ENCODE measurements at regions not wholly inside any gene's neighbourhood (a gene's known extent, or its start where the extent isn't known, plus 50 kb on each side); places are given as distances from the start of the nearest gene placed in this dataset.
"Not testable (repeated sequence)": the region's sequence is repeated elsewhere in the genome, so short reads cannot be mapped to it uniquely, and the experiment has no call there.

- ATAC-seq (no peak), DNase-seq (peak; percentile 55)
Observed at GRCh38 chr6:27806981-27807440, 105.2 kb downstream of the OR2B2 start.

- DNase-seq, result no peak
Observed at GRCh38 chr6:27805347-27805746, 106.8 kb downstream of the OR2B2 start.

GRCh38 chr6:27804851-27805250, 107.3 kb downstream of the OR2B2 start:
- ATAC-seq, result no peak
- DNase-seq, result no peak

More at GRCh38 chr6:27805347-27805746, 106.8 kb downstream of the OR2B2 start:
- ATAC-seq, result no peak

GRCh38 chr6:27800731-27801373, 111.3 kb downstream of the OR2B2 start:
- no peak for DNase-seq
- ATAC-seq, result no peak

DNA sequence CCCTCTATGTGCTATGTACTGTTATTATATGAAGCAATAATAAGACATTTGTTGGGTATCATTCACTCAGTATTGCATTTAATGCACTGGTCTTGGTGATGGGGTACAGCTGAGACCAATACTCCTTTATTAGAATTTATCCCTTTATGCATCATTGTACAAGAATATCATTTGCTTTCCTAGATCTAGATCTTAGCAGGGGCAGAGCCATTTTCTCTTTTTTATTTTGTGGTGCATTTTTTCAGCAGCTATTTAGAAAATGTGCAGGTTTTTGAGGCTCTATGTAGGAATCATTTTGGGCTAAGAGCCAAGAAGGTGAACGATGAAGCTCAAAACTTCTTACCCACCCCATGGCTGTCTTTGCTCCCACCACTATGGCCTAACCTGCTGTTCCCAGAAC, 114.2 kb downstream of the OR2B2 start:
- ATAC-seq (no peak), DNase-seq (no peak)

DNA sequence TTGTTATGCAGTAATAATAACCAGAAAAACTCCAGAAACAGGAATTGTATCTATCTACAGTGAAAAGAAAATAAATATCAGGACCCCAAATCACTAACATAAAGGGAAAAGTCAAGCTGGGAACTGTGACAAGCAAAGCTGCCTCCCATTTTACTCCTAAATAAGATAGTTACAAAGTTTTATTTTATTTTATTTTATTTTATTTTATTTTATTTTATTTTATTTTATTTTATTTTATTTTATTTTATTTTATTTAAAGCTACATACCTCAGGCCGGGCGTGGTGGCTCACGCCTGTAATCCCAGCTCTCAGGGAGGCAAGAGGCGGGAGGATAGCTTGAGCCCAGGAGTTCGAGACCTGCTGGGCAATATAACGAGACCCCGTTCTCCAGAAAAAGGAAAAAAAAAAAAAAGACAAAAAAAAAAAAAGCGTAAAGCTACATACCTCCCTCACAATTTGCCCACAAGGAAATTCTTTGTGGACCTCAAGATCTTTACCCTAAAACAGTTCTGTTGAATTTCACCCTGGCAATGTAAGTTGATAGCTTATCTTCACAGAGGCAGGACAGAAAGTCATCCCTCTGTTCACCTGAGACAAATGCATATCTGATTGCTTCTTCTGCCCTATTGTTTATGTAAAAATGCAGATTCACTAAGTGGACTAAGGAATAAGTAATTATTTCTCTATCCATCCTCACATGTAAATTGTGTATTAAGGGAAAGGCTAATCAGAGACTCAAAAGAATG, 115.3 kb downstream of the OR2B2 start:
- not testable (repeated sequence) for DNase-seq, ATAC-seq

GRCh38 chr6:27795697-27796494, 116.3 kb downstream of the OR2B2 start:
- DNase-seq (peak; percentile 50), ATAC-seq (peak; percentile 44)

GRCh38 chr6:27791182-27791943, 120.8 kb downstream of the OR2B2 start:
- ATAC-seq, result peak; percentile 55
- peak; percentile 65 for DNase-seq

DNA sequence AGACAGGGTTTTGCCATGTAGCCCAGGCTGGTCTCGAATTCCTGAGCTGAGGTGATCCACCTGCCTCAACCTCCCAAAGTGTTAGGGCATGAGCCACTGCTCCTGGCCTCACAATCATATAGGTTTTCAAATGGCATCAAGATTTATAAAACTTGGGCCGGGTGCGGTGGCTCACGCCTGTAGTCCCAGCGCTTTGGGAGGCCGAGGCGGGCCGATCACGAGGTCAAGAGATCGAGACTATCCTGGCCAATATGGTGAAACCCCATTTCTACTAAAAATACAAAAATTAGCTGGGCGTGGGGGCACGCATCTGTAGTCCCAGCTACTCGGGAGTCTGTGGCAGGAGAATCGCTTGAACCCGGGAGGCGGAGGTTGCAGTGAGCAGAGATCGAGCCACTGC, 123.8 kb downstream of the OR2B2 start:
- not testable (repeated sequence) for DNase-seq, ATAC-seq

GRCh38 chr6:27786048-27786447, 126.1 kb downstream of the OR2B2 start:
- no peak for DNase-seq
- no peak for ATAC-seq

DNA sequence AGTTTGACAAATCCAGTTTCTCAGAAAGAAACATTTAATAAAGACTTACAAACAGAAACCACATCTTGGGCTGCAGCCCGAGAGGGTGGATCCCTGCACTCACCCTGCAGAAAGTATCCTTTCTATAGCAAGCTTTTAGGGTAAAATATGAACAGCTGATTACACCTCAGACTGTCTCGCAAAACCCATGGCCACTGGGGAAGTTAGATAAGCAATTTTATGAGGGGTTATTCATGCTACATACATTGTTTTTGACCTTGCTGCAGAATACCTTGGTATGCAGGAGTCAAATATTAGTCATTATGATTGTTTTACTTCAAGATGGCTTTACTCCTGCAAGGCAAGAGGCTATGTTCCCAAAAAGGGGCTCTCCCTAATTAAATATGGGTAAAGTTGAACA, 126.9 kb downstream of the OR2B2 start:
- no peak for ATAC-seq
- DNase-seq, result no peak

GRCh38 chr6:27782748-27783147, 129.4 kb downstream of the OR2B2 start:
- no peak for DNase-seq

DNA sequence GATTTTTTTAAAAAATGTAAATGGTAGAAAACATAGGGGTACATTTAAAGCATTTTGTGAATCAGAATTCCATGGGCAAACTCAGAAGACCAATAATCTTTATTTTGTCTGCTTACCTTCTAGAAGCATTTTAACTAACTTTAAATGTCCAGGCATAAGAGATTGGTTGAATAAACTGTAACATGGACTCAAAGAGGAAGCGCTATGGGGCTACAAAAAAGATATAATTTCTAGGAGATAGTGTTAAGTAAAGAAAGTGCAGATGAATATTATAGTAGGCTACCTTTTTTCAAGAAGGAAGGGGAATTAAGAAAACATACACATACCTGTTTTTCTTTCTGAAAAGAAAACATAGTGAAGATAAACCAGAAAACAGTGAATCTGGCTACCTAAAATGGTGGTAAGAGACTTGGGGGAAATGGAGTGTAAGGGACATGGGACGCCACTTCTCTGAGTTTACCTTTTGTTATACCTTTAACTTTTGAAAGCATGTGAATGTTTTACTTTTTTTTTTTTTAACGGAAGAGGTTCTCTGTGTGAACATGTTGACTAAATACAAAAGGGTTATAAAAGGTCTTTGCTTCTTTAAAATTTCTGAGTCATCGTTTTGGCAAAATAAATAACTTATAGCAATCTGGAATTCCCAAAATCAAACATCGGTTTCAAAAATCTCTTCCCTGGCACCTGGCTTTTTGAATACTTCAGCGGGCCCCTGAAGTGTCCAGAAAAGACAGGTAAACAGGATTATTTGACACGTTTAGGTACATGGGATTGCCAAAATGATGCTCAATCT, 133.4 kb downstream of the OR2B2 start:
- ATAC-seq (no peak), DNase-seq (no peak)

More at GRCh38 chr6:27782748-27783147, 129.4 kb downstream of the OR2B2 start:
- ATAC-seq, result no peak

DNA sequence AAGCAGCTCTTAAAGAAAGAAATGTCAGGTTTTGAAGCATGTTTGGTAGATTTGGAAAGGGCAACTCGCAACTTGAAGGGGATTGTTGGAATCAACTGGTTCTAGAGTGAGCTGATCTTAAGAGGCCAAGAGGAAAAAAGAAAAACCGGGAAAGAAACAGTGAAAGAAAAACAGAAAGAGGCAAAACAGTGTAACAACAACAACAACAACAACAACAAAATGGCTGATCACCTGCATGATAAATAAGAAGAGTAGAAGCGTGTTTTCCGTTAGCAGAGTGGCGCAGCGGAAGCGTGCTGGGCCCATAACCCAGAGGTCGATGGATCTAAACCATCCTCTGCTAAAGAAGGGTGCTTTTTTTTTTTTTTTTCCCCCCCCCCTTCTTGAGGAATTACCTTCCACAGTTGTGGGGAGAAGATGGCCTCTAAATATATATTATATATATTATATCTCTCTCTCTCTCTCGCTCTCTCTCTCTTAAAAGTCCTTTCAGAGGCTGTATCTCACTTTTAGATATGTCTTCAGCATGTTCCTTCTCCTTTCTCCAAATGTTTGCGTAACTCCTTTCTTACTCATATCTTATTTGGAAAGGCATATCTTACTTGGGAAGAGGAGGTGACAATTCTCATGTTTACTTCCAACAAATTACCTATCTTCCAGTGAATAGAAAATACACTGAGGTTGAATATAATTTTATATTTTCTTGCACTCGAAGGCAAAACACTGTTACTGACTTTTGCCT, 134.4 kb downstream of the OR2B2 start:
- DNase-seq, result no peak

GRCh38 chr6:27777126-27777525, 135.1 kb downstream of the OR2B2 start:
- DNase-seq, result no peak
- ATAC-seq, result no peak

More for the DNA sequence above, 134.4 kb downstream of the OR2B2 start:
- ATAC-seq, result no peak

DNA sequence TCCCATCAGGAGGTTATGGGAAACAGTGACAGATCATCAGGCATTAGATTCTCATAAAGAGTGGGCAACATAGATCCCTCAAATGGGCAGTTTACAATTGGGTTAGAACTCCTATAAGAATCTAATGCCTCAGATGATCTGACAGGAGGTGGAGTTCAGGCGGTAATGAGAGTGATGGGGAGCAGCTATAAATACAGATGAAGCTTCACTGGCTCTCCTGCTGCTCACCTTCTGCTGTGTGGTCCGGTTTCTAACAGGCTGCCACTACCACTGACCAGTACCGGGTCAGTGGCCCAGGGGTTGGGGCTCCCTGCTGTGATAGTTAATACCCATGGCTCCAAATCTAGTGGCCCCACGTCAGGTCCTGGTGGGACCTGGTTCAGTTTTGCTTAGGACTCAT, 135.7 kb downstream of the OR2B2 start:
- ATAC-seq, result no peak
- DNase-seq, result no peak

- ATAC-seq, result no peak
- DNase-seq, result no peak
Observed at GRCh38 chr6:27775796-27776184, 136.4 kb downstream of the OR2B2 start.

GRCh38 chr6:27775138-27775795, 136.9 kb downstream of the OR2B2 start:
- DNase-seq, ATAC-seq: not testable (repeated sequence)

DNA sequence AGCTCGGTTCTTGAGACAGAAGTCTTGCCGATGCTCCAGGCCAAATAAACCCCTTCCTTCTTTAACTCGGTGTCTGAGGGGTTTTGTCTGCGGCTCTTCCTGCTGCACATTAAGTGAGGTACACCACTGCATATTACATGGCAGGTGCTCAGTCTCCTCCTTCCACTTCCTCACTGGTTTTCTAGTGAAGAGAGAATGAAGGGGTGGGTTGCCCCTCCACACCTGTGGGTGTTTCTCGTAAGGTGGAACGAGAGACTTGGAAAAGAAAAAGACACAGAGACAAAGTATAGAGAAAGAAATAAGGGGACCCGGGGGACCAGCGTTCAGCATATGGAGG, 138.0 kb downstream of the OR2B2 start:
- DNase-seq, ATAC-seq: not testable (repeated sequence)
